H1 (cell line): ENCODE measurements at regions not wholly inside any gene's neighbourhood (a gene's known extent, or its start where the extent isn't known, plus 50 kb on each side); places are given as distances from the start of the nearest gene placed in this dataset.

ENCODE experiments used
- ASH2L ChIP-seq: fragments of 200-600, 300-600 bp; sonication (generic); IDR thresholded peaks from one replicate; pipeline ENCODE4 v1.7.1; 2017; ENCODE audit warnings: low read length
- JUN ChIP-seq: IDR thresholded peaks from 2 replicates; pipeline ENCODE4 v1.6.1; 2011; ENCODE audit warnings: low read depth, mild to moderate bottlenecking, improper control_type of control experiment, low read length
- JUND ChIP-seq: IDR thresholded peaks from 2 replicates; pipeline ENCODE4 v1.6.1; 2011; ENCODE audit warnings: mild to moderate bottlenecking, improper control_type of control experiment, low read length
- MAFK ChIP-seq: IDR thresholded peaks from 2 replicates; pipeline ENCODE4 v1.6.1; 2012; ENCODE audit warnings: low read depth, mild to moderate bottlenecking, improper control_type of control experiment, low read length
- PHF8 ChIP-seq: fragments of 200-600 bp; sonication (generic); conservative IDR thresholded peaks from 2 replicates; pipeline ENCODE4 v1.7.1; 2012; ENCODE audit warnings: low read depth, mild to moderate bottlenecking, inconsistent platforms, low read length, moderate library complexity
- TCF12 ChIP-seq: IDR thresholded peaks from 2 replicates; pipeline ENCODE4 v1.6.1; 2011; ENCODE audit warnings: low read depth, mild to moderate bottlenecking, low read length
- TF ChIP-seq, protein P1 (sequence below): fragments of 300-600 bp; sonication (generic); IDR thresholded peaks from 2 replicates; pipeline ENCODE4 v1.7.1; 2012; ENCODE audit warnings: low read length, moderate library complexity, mild to moderate bottlenecking, inconsistent platforms; ENCODE audit not compliant: insufficient replicate concordance
- TF ChIP-seq, protein P2 (sequence below): IDR thresholded peaks from 2 replicates; pipeline ENCODE4 v1.6.1; 2012; ENCODE audit warnings: low read length, inconsistent platforms

DNA sequence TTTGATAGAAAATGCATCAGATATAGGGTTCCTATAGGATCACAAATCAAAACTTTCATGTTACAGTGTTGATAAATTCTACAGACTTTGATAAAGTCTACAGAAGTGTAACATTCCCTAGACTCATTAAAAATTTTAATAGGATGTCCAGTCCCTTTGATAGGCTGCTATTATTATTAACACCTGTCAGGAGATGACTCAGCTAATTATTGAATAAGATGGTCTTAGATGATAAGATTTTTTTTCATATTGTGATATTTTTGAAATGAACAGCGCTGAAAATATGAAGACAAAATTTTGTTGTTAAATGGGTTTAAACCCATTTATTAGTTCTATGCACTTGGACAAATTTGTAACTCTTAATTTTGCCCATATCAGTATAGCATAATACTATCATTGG lies 356.8 kb upstream of the SLITRK1 start (continued):
- TF ChIP-seq, protein P1, sequence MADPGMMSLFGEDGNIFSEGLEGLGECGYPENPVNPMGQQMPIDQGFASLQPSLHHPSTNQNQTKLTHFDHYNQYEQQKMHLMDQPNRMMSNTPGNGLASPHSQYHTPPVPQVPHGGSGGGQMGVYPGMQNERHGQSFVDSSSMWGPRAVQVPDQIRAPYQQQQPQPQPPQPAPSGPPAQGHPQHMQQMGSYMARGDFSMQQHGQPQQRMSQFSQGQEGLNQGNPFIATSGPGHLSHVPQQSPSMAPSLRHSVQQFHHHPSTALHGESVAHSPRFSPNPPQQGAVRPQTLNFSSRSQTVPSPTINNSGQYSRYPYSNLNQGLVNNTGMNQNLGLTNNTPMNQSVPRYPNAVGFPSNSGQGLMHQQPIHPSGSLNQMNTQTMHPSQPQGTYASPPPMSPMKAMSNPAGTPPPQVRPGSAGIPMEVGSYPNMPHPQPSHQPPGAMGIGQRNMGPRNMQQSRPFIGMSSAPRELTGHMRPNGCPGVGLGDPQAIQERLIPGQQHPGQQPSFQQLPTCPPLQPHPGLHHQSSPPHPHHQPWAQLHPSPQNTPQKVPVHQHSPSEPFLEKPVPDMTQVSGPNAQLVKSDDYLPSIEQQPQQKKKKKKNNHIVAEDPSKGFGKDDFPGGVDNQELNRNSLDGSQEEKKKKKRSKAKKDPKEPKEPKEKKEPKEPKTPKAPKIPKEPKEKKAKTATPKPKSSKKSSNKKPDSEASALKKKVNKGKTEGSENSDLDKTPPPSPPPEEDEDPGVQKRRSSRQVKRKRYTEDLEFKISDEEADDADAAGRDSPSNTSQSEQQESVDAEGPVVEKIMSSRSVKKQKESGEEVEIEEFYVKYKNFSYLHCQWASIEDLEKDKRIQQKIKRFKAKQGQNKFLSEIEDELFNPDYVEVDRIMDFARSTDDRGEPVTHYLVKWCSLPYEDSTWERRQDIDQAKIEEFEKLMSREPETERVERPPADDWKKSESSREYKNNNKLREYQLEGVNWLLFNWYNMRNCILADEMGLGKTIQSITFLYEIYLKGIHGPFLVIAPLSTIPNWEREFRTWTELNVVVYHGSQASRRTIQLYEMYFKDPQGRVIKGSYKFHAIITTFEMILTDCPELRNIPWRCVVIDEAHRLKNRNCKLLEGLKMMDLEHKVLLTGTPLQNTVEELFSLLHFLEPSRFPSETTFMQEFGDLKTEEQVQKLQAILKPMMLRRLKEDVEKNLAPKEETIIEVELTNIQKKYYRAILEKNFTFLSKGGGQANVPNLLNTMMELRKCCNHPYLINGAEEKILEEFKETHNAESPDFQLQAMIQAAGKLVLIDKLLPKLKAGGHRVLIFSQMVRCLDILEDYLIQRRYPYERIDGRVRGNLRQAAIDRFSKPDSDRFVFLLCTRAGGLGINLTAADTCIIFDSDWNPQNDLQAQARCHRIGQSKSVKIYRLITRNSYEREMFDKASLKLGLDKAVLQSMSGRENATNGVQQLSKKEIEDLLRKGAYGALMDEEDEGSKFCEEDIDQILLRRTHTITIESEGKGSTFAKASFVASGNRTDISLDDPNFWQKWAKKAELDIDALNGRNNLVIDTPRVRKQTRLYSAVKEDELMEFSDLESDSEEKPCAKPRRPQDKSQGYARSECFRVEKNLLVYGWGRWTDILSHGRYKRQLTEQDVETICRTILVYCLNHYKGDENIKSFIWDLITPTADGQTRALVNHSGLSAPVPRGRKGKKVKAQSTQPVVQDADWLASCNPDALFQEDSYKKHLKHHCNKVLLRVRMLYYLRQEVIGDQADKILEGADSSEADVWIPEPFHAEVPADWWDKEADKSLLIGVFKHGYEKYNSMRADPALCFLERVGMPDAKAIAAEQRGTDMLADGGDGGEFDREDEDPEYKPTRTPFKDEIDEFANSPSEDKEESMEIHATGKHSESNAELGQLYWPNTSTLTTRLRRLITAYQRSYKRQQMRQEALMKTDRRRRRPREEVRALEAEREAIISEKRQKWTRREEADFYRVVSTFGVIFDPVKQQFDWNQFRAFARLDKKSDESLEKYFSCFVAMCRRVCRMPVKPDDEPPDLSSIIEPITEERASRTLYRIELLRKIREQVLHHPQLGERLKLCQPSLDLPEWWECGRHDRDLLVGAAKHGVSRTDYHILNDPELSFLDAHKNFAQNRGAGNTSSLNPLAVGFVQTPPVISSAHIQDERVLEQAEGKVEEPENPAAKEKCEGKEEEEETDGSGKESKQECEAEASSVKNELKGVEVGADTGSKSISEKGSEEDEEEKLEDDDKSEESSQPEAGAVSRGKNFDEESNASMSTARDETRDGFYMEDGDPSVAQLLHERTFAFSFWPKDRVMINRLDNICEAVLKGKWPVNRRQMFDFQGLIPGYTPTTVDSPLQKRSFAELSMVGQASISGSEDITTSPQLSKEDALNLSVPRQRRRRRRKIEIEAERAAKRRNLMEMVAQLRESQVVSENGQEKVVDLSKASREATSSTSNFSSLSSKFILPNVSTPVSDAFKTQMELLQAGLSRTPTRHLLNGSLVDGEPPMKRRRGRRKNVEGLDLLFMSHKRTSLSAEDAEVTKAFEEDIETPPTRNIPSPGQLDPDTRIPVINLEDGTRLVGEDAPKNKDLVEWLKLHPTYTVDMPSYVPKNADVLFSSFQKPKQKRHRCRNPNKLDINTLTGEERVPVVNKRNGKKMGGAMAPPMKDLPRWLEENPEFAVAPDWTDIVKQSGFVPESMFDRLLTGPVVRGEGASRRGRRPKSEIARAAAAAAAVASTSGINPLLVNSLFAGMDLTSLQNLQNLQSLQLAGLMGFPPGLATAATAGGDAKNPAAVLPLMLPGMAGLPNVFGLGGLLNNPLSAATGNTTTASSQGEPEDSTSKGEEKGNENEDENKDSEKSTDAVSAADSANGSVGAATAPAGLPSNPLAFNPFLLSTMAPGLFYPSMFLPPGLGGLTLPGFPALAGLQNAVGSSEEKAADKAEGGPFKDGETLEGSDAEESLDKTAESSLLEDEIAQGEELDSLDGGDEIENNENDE: no peak
- TF ChIP-seq, protein P2, sequence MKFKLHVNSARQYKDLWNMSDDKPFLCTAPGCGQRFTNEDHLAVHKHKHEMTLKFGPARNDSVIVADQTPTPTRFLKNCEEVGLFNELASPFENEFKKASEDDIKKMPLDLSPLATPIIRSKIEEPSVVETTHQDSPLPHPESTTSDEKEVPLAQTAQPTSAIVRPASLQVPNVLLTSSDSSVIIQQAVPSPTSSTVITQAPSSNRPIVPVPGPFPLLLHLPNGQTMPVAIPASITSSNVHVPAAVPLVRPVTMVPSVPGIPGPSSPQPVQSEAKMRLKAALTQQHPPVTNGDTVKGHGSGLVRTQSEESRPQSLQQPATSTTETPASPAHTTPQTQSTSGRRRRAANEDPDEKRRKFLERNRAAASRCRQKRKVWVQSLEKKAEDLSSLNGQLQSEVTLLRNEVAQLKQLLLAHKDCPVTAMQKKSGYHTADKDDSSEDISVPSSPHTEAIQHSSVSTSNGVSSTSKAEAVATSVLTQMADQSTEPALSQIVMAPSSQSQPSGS: no peak
- TF ChIP-seq TCF12 (no peak), PHF8 (no peak), MAFK (no peak), ASH2L (no peak), JUN (no peak), JUND (no peak)
